Neural progenitor cell (in vitro differentiated cells): ENCODE measurements at regions not wholly inside any gene's neighbourhood (a gene's known extent, or its start where the extent isn't known, plus 50 kb on each side); places are given as distances from the start of the nearest gene placed in this dataset.

ENCODE experiments used
- DNase-seq: peaks from one replicate; pipeline ENCODE4 v3.0.0-alpha.2; 2016; ENCODE audit warnings: low spot score
- H2AFZ ChIP-seq: fragments of 200-600 bp; sonication (generic); replicated peaks from 2 replicates; pipeline ENCODE4 v1.6.1; 2016; ENCODE audit warnings: antibody characterized with exemption
- H3F3A ChIP-seq: fragments of 200-600 bp; sonication (generic); 2 replicates; pipeline ENCODE4 v1.6.1; 2016; ENCODE audit warnings: antibody characterized with exemption, low read depth
- H3K27ac ChIP-seq: fragments of 200-600 bp; sonication (generic); 2 replicates; pipeline ENCODE4 v1.5.1; 2016; ENCODE audit warnings: mild to moderate bottlenecking
- H3K27me3 ChIP-seq: fragments of 200-600 bp; sonication (generic); 2 replicates; pipeline ENCODE4 v1.6.1; 2016; ENCODE audit warnings: mild to moderate bottlenecking, moderate library complexity
- H3K36me3 ChIP-seq: fragments of 200-600 bp; sonication (generic); 2 replicates; pipeline ENCODE4 v1.5.1; 2016
- H3K4me1 ChIP-seq: fragments of 200-600 bp; sonication (generic); 2 replicates; pipeline ENCODE4 v1.6.1; 2016; ENCODE audit warnings: mixed run types
- H3K4me2 ChIP-seq: fragments of 200-600 bp; sonication (generic); 2 replicates; pipeline ENCODE4 v1.6.1; 2016
- H3K4me3 ChIP-seq: fragments of 200-600 bp; sonication (generic); 2 replicates; pipeline ENCODE4 v1.5.1; 2016
- H3K79me2 ChIP-seq: fragments of 200-600 bp; sonication (generic); 2 replicates; pipeline ENCODE4 v1.6.1; 2016; ENCODE audit warnings: low read depth
- H3K9ac ChIP-seq: fragments of 200-600 bp; sonication (generic); 2 replicates; pipeline ENCODE4 v1.6.1; 2016
- H3K9me3 ChIP-seq: fragments of 200-600 bp; sonication (generic); 2 replicates; pipeline ENCODE4 v1.5.1; 2016; ENCODE audit warnings: low read depth
- H4K20me1 ChIP-seq: fragments of 200-600 bp; sonication (generic); 2 replicates; pipeline ENCODE4 v1.6.1; 2016; ENCODE audit warnings: low read depth
- H3K27ac Mint-ChIP-seq: 3 replicates; pipeline ENCODE4 v1.8.0; 2021; ENCODE audit warnings: mixed read lengths
- H3K27me3 Mint-ChIP-seq: 2 replicates; pipeline ENCODE4 v1.8.0; 2022; ENCODE audit warnings: low read depth, mild to moderate bottlenecking, inconsistent platforms, moderate library complexity, mixed read lengths; ENCODE audit not compliant: insufficient read depth
- H3K36me3 Mint-ChIP-seq: 3 replicates; pipeline ENCODE4 v1.8.0; 2021; ENCODE audit warnings: mixed read lengths
- H3K4me1 Mint-ChIP-seq: 3 replicates; pipeline ENCODE4 v1.8.0; 2021; ENCODE audit warnings: mixed read lengths
- H3K4me3 Mint-ChIP-seq: 3 replicates; pipeline ENCODE4 v1.8.0; 2021; ENCODE audit warnings: mild to moderate bottlenecking, moderate library complexity, mixed read lengths
- H3K9me3 Mint-ChIP-seq: 3 replicates; pipeline ENCODE4 v1.8.0; 2020; ENCODE audit warnings: mixed read lengths
- EZH2 ChIP-seq: fragments of 200-600 bp; sonication (generic); IDR thresholded peaks from 2 replicates; pipeline ENCODE4 v1.6.1; 2017; ENCODE audit warnings: antibody characterized with exemption, mild to moderate bottlenecking, moderate library complexity
- EZH2phosphoT487 ChIP-seq: fragments of 200-600 bp; sonication (generic); IDR thresholded peaks from 2 replicates; pipeline ENCODE4 v1.6.1; 2017; ENCODE audit warnings: antibody characterized with exemption
- TF ChIP-seq, protein P1 (sequence below): fragments of 200-600 bp; sonication (generic); IDR thresholded peaks from 2 replicates; pipeline ENCODE4 v1.5.1; 2017; ENCODE audit warnings: antibody characterized with exemption, mild to moderate bottlenecking

DNA sequence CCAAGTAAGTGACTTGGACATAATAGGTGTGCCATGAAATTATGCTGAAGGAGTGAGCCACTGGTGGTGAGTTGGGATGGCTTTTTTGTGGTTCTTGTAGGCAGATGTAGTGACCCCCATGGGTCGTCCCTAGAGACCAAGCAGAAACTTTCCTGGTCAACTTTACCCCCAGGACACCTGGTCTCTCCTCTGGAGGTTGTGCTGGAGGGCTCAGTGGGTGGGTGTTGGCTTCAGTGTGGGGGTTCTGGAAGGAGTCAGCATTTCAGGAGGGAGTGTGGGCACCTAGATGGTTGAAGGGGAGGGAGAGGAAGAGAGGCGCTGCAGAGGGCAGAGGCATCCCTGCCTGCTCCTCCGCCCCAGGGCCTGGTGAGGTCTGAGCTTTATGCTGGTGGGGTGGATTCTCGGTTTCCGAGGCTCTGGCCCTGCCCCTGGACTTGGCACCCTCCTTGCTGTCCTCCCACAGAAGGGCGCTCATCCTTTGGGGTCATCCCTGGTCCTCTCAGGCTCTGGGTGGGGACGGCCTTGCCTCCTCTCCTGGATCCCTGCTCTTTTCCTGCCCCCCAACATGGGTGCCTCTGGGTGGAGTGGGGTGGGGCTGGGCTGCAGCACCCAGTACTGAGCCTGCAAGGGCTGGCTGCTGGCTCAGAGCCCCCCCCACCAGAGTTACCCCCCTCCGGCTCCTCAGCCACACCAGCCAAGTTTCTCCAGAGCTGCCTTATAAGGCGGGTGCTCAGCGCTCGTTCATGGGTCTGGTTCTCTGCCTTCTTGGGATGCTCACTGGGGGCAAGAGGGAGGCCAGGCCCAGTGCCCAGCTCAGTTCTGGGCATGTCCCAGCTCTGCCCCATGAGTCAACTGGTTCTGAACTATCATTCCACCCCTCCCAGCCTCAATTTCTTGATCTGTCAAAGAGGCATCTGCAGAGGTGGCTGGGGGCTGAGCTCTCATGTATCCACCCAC, 266.8 kb downstream of the SEC14L1 start:
- DNase-seq = no peak
- H3K4me1 ChIP-seq = peaks cover 24% of the 10 kb centered on the region
- peaks cover 97% of the 10 kb centered on the region for H4K20me1 ChIP-seq
- peaks cover 89% of the 10 kb centered on the region for H3K79me2 ChIP-seq
- no peak overlapping the region for H3K27ac ChIP-seq
- H3K9me3 ChIP-seq = no peaks in the 10 kb centered on the region
- peaks cover 3% of the 10 kb centered on the region for H3K9me3 Mint-ChIP-seq
- peak overlapping the region; percentile 13 for H3K4me2 ChIP-seq
- peak overlapping the region; percentile 41 for H3K4me3 Mint-ChIP-seq
- no peak overlapping the region for H3K9ac ChIP-seq
- TF ChIP-seq EZH2phosphoT487 = no peak
- TF ChIP-seq, protein P1, sequence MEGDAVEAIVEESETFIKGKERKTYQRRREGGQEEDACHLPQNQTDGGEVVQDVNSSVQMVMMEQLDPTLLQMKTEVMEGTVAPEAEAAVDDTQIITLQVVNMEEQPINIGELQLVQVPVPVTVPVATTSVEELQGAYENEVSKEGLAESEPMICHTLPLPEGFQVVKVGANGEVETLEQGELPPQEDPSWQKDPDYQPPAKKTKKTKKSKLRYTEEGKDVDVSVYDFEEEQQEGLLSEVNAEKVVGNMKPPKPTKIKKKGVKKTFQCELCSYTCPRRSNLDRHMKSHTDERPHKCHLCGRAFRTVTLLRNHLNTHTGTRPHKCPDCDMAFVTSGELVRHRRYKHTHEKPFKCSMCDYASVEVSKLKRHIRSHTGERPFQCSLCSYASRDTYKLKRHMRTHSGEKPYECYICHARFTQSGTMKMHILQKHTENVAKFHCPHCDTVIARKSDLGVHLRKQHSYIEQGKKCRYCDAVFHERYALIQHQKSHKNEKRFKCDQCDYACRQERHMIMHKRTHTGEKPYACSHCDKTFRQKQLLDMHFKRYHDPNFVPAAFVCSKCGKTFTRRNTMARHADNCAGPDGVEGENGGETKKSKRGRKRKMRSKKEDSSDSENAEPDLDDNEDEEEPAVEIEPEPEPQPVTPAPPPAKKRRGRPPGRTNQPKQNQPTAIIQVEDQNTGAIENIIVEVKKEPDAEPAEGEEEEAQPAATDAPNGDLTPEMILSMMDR = no peak
- no peaks in the 10 kb centered on the region for H3F3A ChIP-seq
- H3K27ac Mint-ChIP-seq = peak overlapping the region; percentile 95
- H3K27me3 ChIP-seq = no peaks in the 10 kb centered on the region
- no peaks in the 10 kb centered on the region for H3K36me3 ChIP-seq
- peaks cover 26% of the 10 kb centered on the region for H3K4me1 Mint-ChIP-seq
- H2AFZ ChIP-seq = no peak overlapping the region
- H3K27me3 Mint-ChIP-seq = peaks cover 2% of the 10 kb centered on the region
- H3K4me3 ChIP-seq = no peak overlapping the region
- peaks cover 19% of the 10 kb centered on the region for H3K36me3 Mint-ChIP-seq

DNA sequence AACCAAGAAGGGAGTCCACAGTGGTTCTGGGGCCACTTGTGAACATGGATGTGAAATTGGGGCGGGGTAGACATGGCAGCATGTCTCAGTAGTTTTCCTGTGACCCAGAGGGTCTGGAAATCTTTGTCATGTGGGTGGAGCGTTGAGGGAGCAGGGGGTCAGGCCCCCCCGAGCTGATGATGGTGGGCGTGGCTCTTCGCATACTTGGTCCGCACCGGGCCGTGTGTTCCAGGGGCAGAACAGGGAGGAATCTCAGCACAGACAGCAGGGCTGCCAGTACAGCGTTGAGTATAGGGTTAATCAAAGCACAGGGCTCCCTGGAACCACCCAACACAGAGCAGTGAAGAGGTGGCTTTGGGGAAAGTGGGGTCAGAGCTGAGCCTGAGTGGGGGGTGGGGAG, 267.5 kb downstream of the SEC14L1 start:
- Mint-ChIP-seq H3K27ac (peak overlapping the region; percentile 95), H3K9me3 (peaks cover 8% of the 10 kb centered on the region), H3K27me3 (peaks cover 2% of the 10 kb centered on the region), H3K4me1 (peaks cover 29% of the 10 kb centered on the region), H3K36me3 (peaks cover 21% of the 10 kb centered on the region), H3K4me3 (no peak overlapping the region)
- Histone ChIP-seq H3K9me3 (no peaks in the 10 kb centered on the region), H2AFZ (no peak overlapping the region), H3F3A (no peaks in the 10 kb centered on the region), H3K27ac (no peak overlapping the region), H3K4me1 (peaks cover 24% of the 10 kb centered on the region), H4K20me1 (peaks cover 94% of the 10 kb centered on the region), H3K4me2 (peak overlapping the region; percentile 13), H3K9ac (no peak overlapping the region), H3K36me3 (no peaks in the 10 kb centered on the region), H3K4me3 (no peak overlapping the region), H3K79me2 (peaks cover 90% of the 10 kb centered on the region), H3K27me3 (no peaks in the 10 kb centered on the region)
- DNase-seq = no peak
- no peak for TF ChIP-seq EZH2

DNA sequence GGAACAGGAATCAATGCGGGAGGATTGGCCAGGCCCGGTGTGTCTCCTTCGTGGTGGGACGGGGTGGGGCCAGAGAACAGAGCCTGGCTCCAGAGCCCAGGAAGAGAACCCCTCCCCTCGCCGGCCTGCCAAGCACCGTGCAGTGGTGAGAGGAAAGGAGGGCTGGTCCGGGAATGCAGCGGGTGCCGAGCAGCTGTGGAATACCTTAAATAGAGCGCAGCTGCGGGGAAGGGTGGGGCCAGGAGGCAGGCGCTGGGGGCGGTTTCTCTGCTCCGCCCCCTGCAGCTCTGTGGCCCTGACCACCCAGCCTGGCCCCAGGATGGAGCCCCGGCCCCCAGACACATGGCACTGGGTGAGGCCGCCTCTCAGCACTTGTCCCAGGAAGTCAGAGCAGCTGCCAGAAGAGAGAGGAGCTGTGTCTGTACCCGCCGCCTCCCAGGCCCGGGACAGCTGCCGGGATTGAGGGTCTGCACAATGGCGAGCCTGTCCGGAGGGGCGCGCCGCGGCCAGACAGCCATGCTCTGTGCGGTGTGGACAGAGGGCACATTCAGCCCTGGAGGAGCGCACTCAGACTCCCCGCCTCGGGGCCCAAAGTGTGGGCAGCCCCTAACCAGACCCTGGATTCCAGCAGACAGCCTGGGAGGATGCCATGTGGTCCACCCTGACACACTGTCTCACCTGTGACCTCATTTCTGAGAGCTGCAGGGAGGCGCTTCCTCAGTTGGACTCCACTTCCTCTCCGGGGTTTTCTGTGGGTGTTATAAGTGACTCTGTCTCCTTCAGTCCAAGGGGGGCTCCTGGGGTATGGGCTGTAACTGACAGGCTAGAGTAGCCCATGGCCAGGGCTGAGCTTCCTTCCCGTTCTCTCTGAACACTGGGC, 268.8 kb downstream of the SEC14L1 start:
- Histone ChIP-seq H4K20me1 (peaks cover 95% of the 10 kb centered on the region), H3K27ac (peak overlapping the region; percentile 18), H3K79me2 (peaks cover 91% of the 10 kb centered on the region), H2AFZ (no peak overlapping the region), H3F3A (no peaks in the 10 kb centered on the region), H3K4me3 (no peak overlapping the region), H3K27me3 (no peaks in the 10 kb centered on the region), H3K36me3 (no peaks in the 10 kb centered on the region), H3K4me1 (peaks cover 24% of the 10 kb centered on the region), H3K9ac (no peak overlapping the region), H3K9me3 (no peaks in the 10 kb centered on the region), H3K4me2 (no peak overlapping the region)
- Mint-ChIP-seq H3K4me1 (peaks cover 26% of the 10 kb centered on the region), H3K4me3 (no peak overlapping the region), H3K36me3 (peaks cover 22% of the 10 kb centered on the region), H3K9me3 (peaks cover 8% of the 10 kb centered on the region), H3K27ac (peak overlapping the region; percentile 76), H3K27me3 (peaks cover 4% of the 10 kb centered on the region)
- DNase-seq = peak; percentile 78
- TF ChIP-seq, protein P1 = no peak
- no peak for TF ChIP-seq EZH2phosphoT487
- TF ChIP-seq EZH2 = no peak
